Vagina (tissue), 2 donors: ENCODE measurements at regions not wholly inside any gene's neighbourhood (a gene's known extent, or its start where the extent isn't known, plus 50 kb on each side); places are given as distances from the start of the nearest gene placed in this dataset.

ENCODE experiments used
- CTCF ChIP-seq, 3 experiments: fragments of 450-650 bp in 2 of 3; fragments of 200-600 bp in 1 of 3; sonication (generic) in 1 of 3; IDR thresholded peaks; one replicate each; pipeline ENCODE4 v1.5.1; 2017 to 2019; ENCODE audit warnings: antibody characterized with exemption in 3 of 3, mild to moderate bottlenecking in 2 of 3, moderate library complexity in 2 of 3
- POLR2A ChIP-seq, 2 donors: fragments of 450-650 bp; IDR thresholded peaks; one replicate each; pipeline ENCODE4 v1.6.1; 2017; ENCODE audit warnings: antibody characterized with exemption in 2 of 2, mild to moderate bottlenecking in 2 of 2, moderate library complexity in 2 of 2
- POLR2AphosphoS5 ChIP-seq, 2 donors: sonication (generic); formaldehyde crosslinking; IDR thresholded peaks; one replicate each; pipeline ENCODE4 v1.9.0; 2017; ENCODE audit warnings: antibody characterized with exemption in 2 of 2, mild to moderate bottlenecking in 2 of 2, low read depth in 1 of 2; ENCODE audit not compliant: insufficient read depth in 1 of 2

GRCh38 chr7:69518705-69519077 is 79.6 kb upstream of the AUTS2 start:
- TF ChIP-seq CTCF (IDR thresholded peaks at IDR 0.05): no peak
- TF ChIP-seq POLR2A (IDR thresholded peaks at IDR 0.05): no peak
- no peak for TF ChIP-seq POLR2AphosphoS5 (IDR thresholded peaks at IDR 0.05; ENCODE audit: insufficient read depth in 1 of 2, low read depth in 1 of 2)
